ENCODE measurements at regions not wholly inside any gene's neighbourhood (a gene's known extent, or its start where the extent isn't known, plus 50 kb on each side); places are given as distances from the start of the nearest gene placed in this dataset.

- no peak for TF ChIP-seq CTCF (IDR thresholded peaks at IDR 0.05)
- no peak for TF ChIP-seq POLR2A (IDR thresholded peaks at IDR 0.05)
Measured at GRCh38 chr11:33617672-33618350, 82.8 kb downstream of the C11orf91 start.

Measured in testis (tissue), 2 donors.